ENCODE measurements at regions not wholly inside any gene's neighbourhood (a gene's known extent, or its start where the extent isn't known, plus 50 kb on each side); places are given as distances from the start of the nearest gene placed in this dataset.
"Not testable (repeated sequence)": the region's sequence is repeated elsewhere in the genome, so short reads cannot be mapped to it uniquely, and the experiment has no call there.

GRCh38 chrX:35617836-35618235 is 180.3 kb upstream of the MAGEB16 start:
- peak; percentile 70 for DNase-seq (ENCODE audit: low read depth)

GRCh38 chrX:35622040-35622439 is 176.1 kb upstream of the MAGEB16 start:
- DNase-seq (ENCODE audit: low read depth) = peak; percentile 1

GRCh38 chrX:35622601-35623000 is 175.5 kb upstream of the MAGEB16 start:
- DNase-seq (ENCODE audit: low read depth) = no peak

- DNase-seq (ENCODE audit: low read depth) = no peak
Observed at GRCh38 chrX:35625714-35626113, 172.4 kb upstream of the MAGEB16 start.

- DNase-seq (ENCODE audit: low read depth) = no peak
Observed at GRCh38 chrX:35626124-35626523, 172.0 kb upstream of the MAGEB16 start.

- not testable (repeated sequence) for DNase-seq (ENCODE audit: low read depth)
Observed at GRCh38 chrX:35635971-35636370, 162.2 kb upstream of the MAGEB16 start.

- DNase-seq (ENCODE audit: low read depth) = peak; percentile 45
Observed at GRCh38 chrX:35664833-35665232, 133.3 kb upstream of the MAGEB16 start.

- peak; percentile 77 for DNase-seq (ENCODE audit: low read depth)
Observed at GRCh38 chrX:35665311-35665710, 132.8 kb upstream of the MAGEB16 start.

GRCh38 chrX:35670889-35671288 is 127.3 kb upstream of the MAGEB16 start:
- DNase-seq (ENCODE audit: low read depth) = no peak

GRCh38 chrX:35675151-35675550 is 123.0 kb upstream of the MAGEB16 start:
- no peak for DNase-seq (ENCODE audit: low read depth)

GRCh38 chrX:35680940-35681346 is 117.2 kb upstream of the MAGEB16 start:
- DNase-seq (ENCODE audit: low read depth) = no peak

- DNase-seq (ENCODE audit: low read depth) = peak; percentile 45
Observed at GRCh38 chrX:35682476-35682875, 115.7 kb upstream of the MAGEB16 start.

- peak; percentile 91 for DNase-seq (ENCODE audit: low read depth)
Observed at GRCh38 chrX:35696760-35697234, 101.3 kb upstream of the MAGEB16 start.

GRCh38 chrX:35699642-35700041 is 98.5 kb upstream of the MAGEB16 start:
- DNase-seq (ENCODE audit: low read depth) = no peak

- peak; percentile 76 for DNase-seq (ENCODE audit: low read depth)
Observed at GRCh38 chrX:35700121-35700520, 98.0 kb upstream of the MAGEB16 start.

GRCh38 chrX:35711281-35711680 is 86.9 kb upstream of the MAGEB16 start:
- peak; percentile 31 for DNase-seq (ENCODE audit: low read depth)

- no peak for DNase-seq (ENCODE audit: low read depth)
Observed at GRCh38 chrX:35722128-35722527, 76.0 kb upstream of the MAGEB16 start.

GRCh38 chrX:35726176-35726575 is 72.0 kb upstream of the MAGEB16 start:
- DNase-seq (ENCODE audit: low read depth) = peak; percentile 36

- DNase-seq (ENCODE audit: low read depth) = peak; percentile 17
Observed at GRCh38 chrX:35728481-35728880, 69.7 kb upstream of the MAGEB16 start.

- no peak for DNase-seq (ENCODE audit: low read depth)
Observed at GRCh38 chrX:35733879-35734278, 64.3 kb upstream of the MAGEB16 start.

GRCh38 chrX:35741142-35741541 is 57.0 kb upstream of the MAGEB16 start:
- DNase-seq (ENCODE audit: low read depth) = no peak

GRCh38 chrX:35743331-35743730 is 54.8 kb upstream of the MAGEB16 start:
- no peak for DNase-seq (ENCODE audit: low read depth)
